ENCODE measurements at regions not wholly inside any gene's neighbourhood (a gene's known extent, or its start where the extent isn't known, plus 50 kb on each side); places are given as distances from the start of the nearest gene placed in this dataset.

GRCh38 chr16:59878999-59879398 is 1144.9 kb upstream of the GOT2 start:
- H3K4me2 ChIP-seq (ENCODE audit: low read depth, low read length) = no peak overlapping the region
- H3K79me2 ChIP-seq (ENCODE audit: low read length) = no peaks in the 10 kb centered on the region
- H3K27me3 ChIP-seq (replicated peaks; ENCODE audit: insufficient read depth, low read length) = no peaks in the 10 kb centered on the region
- H3K9me3 ChIP-seq (replicated peaks; ENCODE audit: insufficient read depth, low read length) = no peaks in the 10 kb centered on the region
- no peaks in the 10 kb centered on the region for H3K9me2 ChIP-seq (replicated peaks; ENCODE audit: insufficient read depth, low read length)
- no peak overlapping the region for H2AFZ ChIP-seq (ENCODE audit: low read length)
- no peak for TF ChIP-seq CTCF (IDR thresholded peaks at IDR 0.05; ENCODE audit: low read length)
- no peak for TF ChIP-seq EZH2phosphoT487 (IDR thresholded peaks at IDR 0.05; ENCODE audit: low read length)
- no peak for TF ChIP-seq EZH2 (optimal IDR thresholded peaks at IDR 0.05; ENCODE audit: low read depth, low read length)
- no peaks in the 10 kb centered on the region for H4K20me1 ChIP-seq (ENCODE audit: insufficient read depth, low read length)
- H3K9ac ChIP-seq (ENCODE audit: low read length) = no peak overlapping the region
- H3K4me3 ChIP-seq (ENCODE audit: low read length) = no peak overlapping the region
- DNase-seq = no peak
- no peaks in the 10 kb centered on the region for H3K36me3 ChIP-seq (replicated peaks; ENCODE audit: insufficient read depth, low read length)
- no peaks in the 10 kb centered on the region for H3F3A ChIP-seq (ENCODE audit: insufficient read depth, low read length)
- H3K4me1 ChIP-seq (ENCODE audit: low read length) = no peaks in the 10 kb centered on the region
- H3K27ac ChIP-seq (ENCODE audit: low read length) = no peak overlapping the region

- no peak for DNase-seq
- H2AFZ ChIP-seq (ENCODE audit: low read length) = no peak overlapping the region
- H3K4me2 ChIP-seq (ENCODE audit: low read depth, low read length) = no peak overlapping the region
- no peaks in the 10 kb centered on the region for H4K20me1 ChIP-seq (ENCODE audit: insufficient read depth, low read length)
- no peaks in the 10 kb centered on the region for H3K9me2 ChIP-seq (replicated peaks; ENCODE audit: insufficient read depth, low read length)
- no peaks in the 10 kb centered on the region for H3K79me2 ChIP-seq (ENCODE audit: low read length)
- no peaks in the 10 kb centered on the region for H3K36me3 ChIP-seq (replicated peaks; ENCODE audit: insufficient read depth, low read length)
- TF ChIP-seq EZH2 (optimal IDR thresholded peaks at IDR 0.05; ENCODE audit: low read depth, low read length) = no peak
- TF ChIP-seq CTCF (IDR thresholded peaks at IDR 0.05; ENCODE audit: low read length) = no peak
- TF ChIP-seq EZH2phosphoT487 (IDR thresholded peaks at IDR 0.05; ENCODE audit: low read length) = no peak
- H3K4me3 ChIP-seq (ENCODE audit: low read length) = no peak overlapping the region
- no peaks in the 10 kb centered on the region for H3F3A ChIP-seq (ENCODE audit: insufficient read depth, low read length)
- H3K4me1 ChIP-seq (ENCODE audit: low read length) = no peaks in the 10 kb centered on the region
- no peak overlapping the region for H3K27ac ChIP-seq (ENCODE audit: low read length)
- no peaks in the 10 kb centered on the region for H3K27me3 ChIP-seq (replicated peaks; ENCODE audit: insufficient read depth, low read length)
- no peaks in the 10 kb centered on the region for H3K9me3 ChIP-seq (replicated peaks; ENCODE audit: insufficient read depth, low read length)
- H3K9ac ChIP-seq (ENCODE audit: low read length) = no peak overlapping the region
These were observed 1144.4 kb upstream of the GOT2 start for GRCh38 chr16:59878479-59878878.

GRCh38 chr16:59864981-59865666 is 1131.0 kb upstream of the GOT2 start:
- no peaks in the 10 kb centered on the region for H3K27me3 ChIP-seq (replicated peaks; ENCODE audit: insufficient read depth, low read length)
- DNase-seq = no peak
- no peak overlapping the region for H3K4me2 ChIP-seq (ENCODE audit: low read depth, low read length)
- no peaks in the 10 kb centered on the region for H3F3A ChIP-seq (ENCODE audit: insufficient read depth, low read length)
- H3K9me3 ChIP-seq (replicated peaks; ENCODE audit: insufficient read depth, low read length) = no peaks in the 10 kb centered on the region
- TF ChIP-seq CTCF (IDR thresholded peaks at IDR 0.05; ENCODE audit: low read length) = no peak
- H3K4me1 ChIP-seq (ENCODE audit: low read length) = no peaks in the 10 kb centered on the region
- H3K79me2 ChIP-seq (ENCODE audit: low read length) = no peaks in the 10 kb centered on the region
- no peaks in the 10 kb centered on the region for H3K36me3 ChIP-seq (replicated peaks; ENCODE audit: insufficient read depth, low read length)
- H3K27ac ChIP-seq (ENCODE audit: low read length) = no peak overlapping the region
- no peak overlapping the region for H2AFZ ChIP-seq (ENCODE audit: low read length)
- H3K9ac ChIP-seq (ENCODE audit: low read length) = no peak overlapping the region
- H3K9me2 ChIP-seq (replicated peaks; ENCODE audit: insufficient read depth, low read length) = no peaks in the 10 kb centered on the region
- H3K4me3 ChIP-seq (ENCODE audit: low read length) = no peak overlapping the region
- H4K20me1 ChIP-seq (ENCODE audit: insufficient read depth, low read length) = no peaks in the 10 kb centered on the region
